AG04450 (cell line): ENCODE measurements at regions not wholly inside any gene's neighbourhood (a gene's known extent, or its start where the extent isn't known, plus 50 kb on each side); places are given as distances from the start of the nearest gene placed in this dataset.
"Not testable (repeated sequence)": the region's sequence is repeated elsewhere in the genome, so short reads cannot be mapped to it uniquely, and the experiment has no call there.

Experiments used
- CTCF ChIA-PET: fragments of 300-600, 350-600 bp; formaldehyde crosslinking; extraction: SDS; loops from one replicate; lab custom pipeline; 2022; ENCODE audit warnings: antibody characterized with exemption, inconsistent platforms; lab: Charles Lee
- POLR2A ChIA-PET: fragments of 350-600 bp; formaldehyde crosslinking; extraction: SDS; loops from one replicate; lab custom pipeline; 2021; ENCODE audit warnings: antibody characterized with exemption, inconsistent platforms; lab: Yijun Ruan, JAX
- DNase-seq: peaks from one replicate; pipeline ENCODE4 v3.0.0-alpha.2; 2011; ENCODE audit warnings: low read depth, low spot score
- H3K27ac ChIP-seq: one replicate; pipeline ENCODE4 v1.5.1; 2012; ENCODE audit warnings: low read depth, low read length, control low read depth
- H3K27me3 ChIP-seq: one replicate; pipeline ENCODE4 v1.6.0; 2012; ENCODE audit warnings: low read length; ENCODE audit not compliant: control insufficient read depth, insufficient read depth
- H3K4me3 ChIP-seq: 2 replicates; pipeline ENCODE4 v1.5.1; 2011; ENCODE audit warnings: mild to moderate bottlenecking, low read depth, low read length, control low read depth
- H3K9me3 ChIP-seq: 2 replicates; pipeline ENCODE4 v1.5.1; 2012; ENCODE audit warnings: low read length; ENCODE audit not compliant: control insufficient read depth, insufficient read depth
- CTCF ChIP-seq: IDR thresholded peaks from 2 replicates; pipeline ENCODE4 v1.5.1; 2011; ENCODE audit warnings: low read depth, low read length, control low read depth, inconsistent platforms

GRCh38 chr5:67876371-67876770 lies 339.2 kb upstream of the PIK3R1 start:
- POLR2A ChIA-PET, result no interaction called here
- Histone ChIP-seq H3K27ac (no peak overlapping the region), H3K27me3 (no peaks in the 10 kb centered on the region), H3K9me3 (no peaks in the 10 kb centered on the region), H3K4me3 (no peak overlapping the region)
- CTCF ChIA-PET, result no interaction called here
- no peak for TF ChIP-seq CTCF
- DNase-seq, result no peak

DNA sequence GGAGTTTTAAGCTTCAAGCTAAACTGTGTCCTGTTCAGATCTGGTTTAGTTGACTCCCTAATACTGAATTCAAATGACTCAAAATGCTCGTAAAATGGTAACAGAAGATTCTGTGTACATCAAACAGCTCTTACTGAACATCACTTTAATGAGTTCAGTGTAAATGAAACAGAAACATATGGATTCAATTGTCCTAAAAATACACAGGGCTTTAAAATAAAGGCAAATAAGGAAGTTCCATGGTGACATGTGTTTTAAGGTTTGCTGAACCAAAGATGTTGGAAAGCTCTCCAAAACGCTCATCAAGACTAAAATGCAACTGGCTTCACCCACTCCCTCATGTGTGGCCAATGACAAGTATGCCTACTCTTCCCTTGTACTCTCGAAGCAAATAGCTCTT lies 340.0 kb upstream of the PIK3R1 start:
- H3K27ac ChIP-seq, result no peak overlapping the region
- TF ChIP-seq CTCF, result no peak
- H3K27me3 ChIP-seq, result no peaks in the 10 kb centered on the region
- ChIA-PET POLR2A (no interaction called here), CTCF (no interaction called here)
- DNase-seq, result no peak
- no peak overlapping the region for H3K4me3 ChIP-seq
- H3K9me3 ChIP-seq, result no peaks in the 10 kb centered on the region

DNA sequence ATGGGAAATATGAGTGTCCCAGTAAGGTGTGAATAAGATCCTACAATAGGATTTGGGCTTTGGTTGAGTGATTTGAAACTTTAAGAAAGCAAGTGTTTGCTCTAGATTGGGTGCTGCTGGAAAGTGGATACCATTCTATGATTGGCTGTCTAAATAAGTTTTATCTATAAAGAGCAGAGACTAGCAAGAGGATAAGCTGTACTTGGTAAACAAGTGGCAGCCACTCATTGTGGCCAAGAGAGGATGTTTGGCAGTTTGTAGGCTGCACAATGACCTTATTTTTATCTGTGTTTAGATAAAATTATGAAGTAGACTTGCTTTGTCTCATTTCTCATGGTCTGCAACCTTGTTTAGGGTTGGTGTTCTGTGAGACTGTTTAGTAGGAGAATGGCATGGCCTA lies 341.6 kb upstream of the PIK3R1 start:
- no peak for TF ChIP-seq CTCF
- no peak for DNase-seq
- ChIA-PET CTCF (no interaction called here), POLR2A (no interaction called here)
- no peaks in the 10 kb centered on the region for H3K27me3 ChIP-seq
- no peak overlapping the region for H3K27ac ChIP-seq
- no peaks in the 10 kb centered on the region for H3K9me3 ChIP-seq
- H3K4me3 ChIP-seq, result no peak overlapping the region

DNA sequence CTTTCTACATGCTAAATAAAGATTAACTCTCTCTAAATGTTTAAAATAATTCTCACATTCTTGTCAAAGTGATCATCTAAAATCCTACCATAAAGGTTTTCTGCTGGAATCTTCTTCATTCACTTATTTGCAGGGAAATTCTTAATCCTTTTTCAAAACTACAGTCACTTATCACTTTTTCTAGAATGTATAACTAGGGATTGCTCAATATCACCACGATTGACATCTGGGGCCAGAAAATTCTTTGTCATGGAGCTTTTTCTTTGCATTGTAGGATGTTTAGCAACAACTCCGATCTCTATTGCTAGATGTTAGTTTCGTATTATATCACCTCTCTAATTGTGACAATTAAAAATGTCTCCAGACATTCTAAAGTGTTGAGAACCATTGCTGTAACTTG lies 344.9 kb upstream of the PIK3R1 start:
- POLR2A ChIA-PET, result no interaction called here
- no peak for TF ChIP-seq CTCF
- CTCF ChIA-PET, result no interaction called here
- Histone ChIP-seq H3K9me3 (no peaks in the 10 kb centered on the region), H3K27me3 (no peaks in the 10 kb centered on the region), H3K27ac (no peak overlapping the region), H3K4me3 (no peak overlapping the region)
- DNase-seq, result no peak

DNA sequence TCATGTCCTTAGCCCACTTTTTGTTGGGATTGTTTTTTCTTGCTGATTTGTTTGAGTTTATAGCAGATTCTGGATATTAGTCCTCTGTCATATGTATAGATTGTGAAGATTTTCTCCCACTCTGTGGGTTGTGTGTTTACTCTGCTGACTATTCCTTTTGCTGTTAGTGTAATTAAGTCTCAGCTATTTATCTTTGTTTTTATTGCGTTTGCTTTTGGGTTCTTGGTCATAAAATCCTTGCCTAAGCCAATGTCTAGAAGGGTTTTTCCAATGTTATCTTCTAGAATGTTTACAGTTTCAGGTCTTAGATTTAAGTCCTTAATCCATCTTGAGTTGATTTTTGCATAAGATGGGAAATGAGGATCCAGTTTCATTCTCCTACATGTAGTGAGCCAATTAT lies 351.2 kb upstream of the PIK3R1 start:
- H3K27me3 ChIP-seq, POLR2A ChIA-PET, H3K27ac ChIP-seq, CTCF ChIA-PET, DNase-seq, H3K9me3 ChIP-seq, H3K4me3 ChIP-seq: not testable (repeated sequence)

GRCh38 chr5:67858471-67859031 lies 357.0 kb upstream of the PIK3R1 start:
- no peak overlapping the region for H3K4me3 ChIP-seq
- no peak for TF ChIP-seq CTCF
- ChIA-PET POLR2A (no interaction called here), CTCF (no interaction called here)
- no peaks in the 10 kb centered on the region for H3K9me3 ChIP-seq
- no peak overlapping the region for H3K27ac ChIP-seq
- DNase-seq, result no peak
- H3K27me3 ChIP-seq, result no peaks in the 10 kb centered on the region
